ENCODE measurements at regions not wholly inside any gene's neighbourhood (a gene's known extent, or its start where the extent isn't known, plus 50 kb on each side); places are given as distances from the start of the nearest gene placed in this dataset.

DNA sequence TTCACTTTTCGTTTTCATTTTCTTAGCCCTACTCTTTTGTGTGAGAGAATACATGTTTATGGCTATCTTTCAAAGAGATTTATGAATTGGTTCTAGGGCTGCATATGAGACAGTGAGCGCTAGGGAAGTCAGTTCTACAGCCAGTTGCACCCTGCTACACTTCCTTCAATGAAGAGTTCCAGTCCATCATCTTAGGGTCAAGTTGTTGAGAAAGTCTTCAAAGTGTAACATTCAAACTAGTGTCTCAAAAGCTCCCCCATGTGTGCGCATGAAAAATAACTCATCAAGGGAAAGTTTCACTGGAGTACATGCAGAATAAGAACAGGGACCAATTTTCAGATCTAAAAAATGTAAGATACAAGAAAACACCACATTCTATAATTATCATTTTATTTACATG lies 317.2 kb downstream of the DEPDC1B start (continued):
- no peak for TF ChIP-seq RNF219 (CRISPR knock-in tag; IDR thresholded peaks at IDR 0.05)
- no peak for TF ChIP-seq ETS1 (CRISPR knock-in tag; IDR thresholded peaks at IDR 0.05)
- TF ChIP-seq ZNF232 (CRISPR knock-in tag; IDR thresholded peaks at IDR 0.05; ENCODE audit: borderline replicate concordance), result no peak
- TF ChIP-seq, protein P1, sequence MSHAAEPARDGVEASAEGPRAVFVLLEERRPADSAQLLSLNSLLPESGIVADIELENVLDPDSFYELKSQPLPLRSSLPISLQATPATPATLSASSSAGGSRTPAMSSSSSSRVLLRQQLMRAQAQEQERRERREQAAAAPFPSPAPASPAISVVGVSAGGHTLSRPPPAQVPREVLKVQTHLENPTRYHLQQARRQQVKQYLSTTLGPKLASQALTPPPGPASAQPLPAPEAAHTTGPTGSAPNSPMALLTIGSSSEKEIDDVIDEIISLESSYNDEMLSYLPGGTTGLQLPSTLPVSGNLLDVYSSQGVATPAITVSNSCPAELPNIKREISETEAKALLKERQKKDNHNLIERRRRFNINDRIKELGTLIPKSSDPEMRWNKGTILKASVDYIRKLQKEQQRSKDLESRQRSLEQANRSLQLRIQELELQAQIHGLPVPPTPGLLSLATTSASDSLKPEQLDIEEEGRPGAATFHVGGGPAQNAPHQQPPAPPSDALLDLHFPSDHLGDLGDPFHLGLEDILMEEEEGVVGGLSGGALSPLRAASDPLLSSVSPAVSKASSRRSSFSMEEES (CRISPR knock-in tag; IDR thresholded peaks at IDR 0.05), result no peak
- TF ChIP-seq ZNF34 (CRISPR knock-in tag; IDR thresholded peaks at IDR 0.05; ENCODE audit: borderline replicate concordance), result no peak
- TF ChIP-seq SRSF4 (IDR thresholded peaks at IDR 0.05; ENCODE audit: low read depth, low read length, poor library complexity, severe bottlenecking), result no peak

DNA sequence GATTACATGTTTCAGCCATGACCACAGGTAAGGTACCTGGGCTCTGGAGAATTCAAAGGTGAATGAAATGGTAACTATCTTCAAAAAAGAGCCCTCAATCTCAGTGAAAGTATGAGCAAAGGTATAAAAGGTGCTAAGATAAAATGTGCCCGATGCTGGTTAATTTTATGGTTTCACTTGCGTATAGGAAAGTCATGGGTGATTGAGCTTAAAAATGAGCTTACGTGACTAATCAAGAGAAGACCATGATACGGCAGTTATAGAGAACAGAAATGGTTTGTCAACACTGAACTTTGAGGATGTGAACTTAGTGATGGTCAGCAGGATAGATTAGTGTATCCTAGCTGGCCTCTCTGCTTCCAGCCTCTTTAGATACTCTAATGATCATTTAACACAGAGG lies 320.1 kb downstream of the DEPDC1B start:
- in situ Hi-C loops (cut with HindIII; ENCODE audit: extremely low pct_ligation_motif_present, low pct_unique_long_range_greater_than_20kb) (loop anchor here (25.0 kb wide), 1 partner anchor 993 kb away; no protein-coding TSS in a partner anchor), intact Hi-C loops (cut with micrococcal nuclease; ENCODE audit: unreplicated experiment) (loop anchor here (10.0 kb wide), 1 partner anchor 995 kb away; no protein-coding TSS in a partner anchor)
- peaks cover 16% of the 10 kb centered on the region for H3K4me1 ChIP-seq (ENCODE audit: insufficient read depth, low read length)
- H3K79me2 ChIP-seq (ENCODE audit: insufficient read depth, low read length), result no peaks in the 10 kb centered on the region
- WGBS (ENCODE audit: low lambda C conversion rate), result 85% methylated on average over 4 of the region's 4 CpGs
- H3K4me3 ChIP-seq (replicated peaks in 1 of 3; ENCODE audit: insufficient read depth in 1 of 3, low read depth in 2 of 3, low read length in 3 of 3), result no peak overlapping the region
- no peak overlapping the region for H3K4me2 ChIP-seq (ENCODE audit: low read depth, low read length)
- H3K27ac ChIP-seq (ENCODE audit: extremely low read length, insufficient read depth, low read length), result no peak overlapping the region
- H3K27me3 ChIP-seq (ENCODE audit: control insufficient read depth in 1 of 2, insufficient read depth in 2 of 2, low read length in 2 of 2), result no peaks in the 10 kb centered on the region
- no peak overlapping the region for H2AFZ ChIP-seq (ENCODE audit: low read length)
- FAIRE-seq, result no peak
- no peak overlapping the region for H3K9ac ChIP-seq (ENCODE audit: insufficient read depth, low read depth, low read length)
- DNase-seq (ENCODE audit: low spot score), result no peak
- ATAC-seq, result no peak
- POLR2A ChIA-PET, result no interaction called here
- no TSS peak for BruUV-seq (replicated peaks)
- no peaks in the 10 kb centered on the region for H4K20me1 ChIP-seq (ENCODE audit: insufficient read depth, low read length)
- no peaks in the 10 kb centered on the region for H3K9me3 ChIP-seq (ENCODE audit: low read length)
- CTCF ChIA-PET (ENCODE audit: low intra/inter-chr PET ratio, low total read pairs), result no interaction called here
- no peaks in the 10 kb centered on the region for H3K36me3 ChIP-seq (replicated peaks in 1 of 2; ENCODE audit: control insufficient read depth in 1 of 2, insufficient read depth in 2 of 2, low read length in 2 of 2)
- TF ChIP-seq SNRNP70 (IDR thresholded peaks at IDR 0.05; ENCODE audit: low read depth, low read length), result no peak
- TF ChIP-seq ZNF318 (CRISPR knock-in tag; IDR thresholded peaks at IDR 0.05), result no peak
